ENCODE measurements at regions not wholly inside any gene's neighbourhood (a gene's known extent, or its start where the extent isn't known, plus 50 kb on each side); places are given as distances from the start of the nearest gene placed in this dataset.
"Not testable (repeated sequence)": the region's sequence is repeated elsewhere in the genome, so short reads cannot be mapped to it uniquely, and the experiment has no call there.

DNA sequence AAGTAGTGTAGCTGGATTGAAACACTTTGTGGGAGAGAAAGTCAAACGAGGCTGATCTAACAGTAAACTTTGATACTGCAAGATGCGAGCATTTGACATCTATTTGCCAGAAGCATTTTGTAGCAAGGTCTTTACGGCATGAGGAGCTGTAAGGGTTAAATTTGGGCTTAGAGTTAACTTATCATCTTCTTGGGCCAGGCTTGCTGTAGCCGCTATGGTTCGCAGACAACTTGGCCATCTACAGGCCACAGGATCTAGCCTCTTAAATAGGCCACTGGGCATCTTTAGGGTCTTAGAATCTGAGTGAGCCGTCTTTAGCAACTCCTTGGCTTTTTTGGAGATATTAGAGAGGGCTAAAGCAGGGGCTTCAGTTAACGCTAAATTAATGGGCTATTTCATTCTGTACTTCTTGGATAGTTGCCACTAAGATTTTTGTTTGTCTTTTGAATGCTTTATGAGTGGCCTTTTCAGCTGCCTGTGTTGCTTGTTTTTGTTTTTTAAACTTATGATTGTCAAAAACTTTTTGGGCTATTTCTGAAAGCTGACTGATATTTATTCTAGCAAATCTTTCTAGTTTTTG, 93.5 kb upstream of the FAM90A1 start:
- intact Hi-C loops (cut with DNase I); H3K9ac ChIP-seq (ENCODE audit: low read length in 3 of 3); H3K27ac ChIP-seq (ENCODE audit: low read depth in 2 of 2, low read length in 2 of 2); H3K27me3 ChIP-seq (ENCODE audit: control insufficient read depth, insufficient read depth, low read length); FAIRE-seq; H3K4me3 ChIP-seq (ENCODE audit: low read length in 3 of 3); H3K9me3 ChIP-seq (ENCODE audit: control insufficient read depth in 2 of 3, insufficient read depth in 1 of 3, low read length in 3 of 3); H3K36me3 ChIP-seq (ENCODE audit: control insufficient read depth in 2 of 3, insufficient read depth in 3 of 3, low read length in 3 of 3); H3K4me1 ChIP-seq (ENCODE audit: control insufficient read depth in 2 of 3, insufficient read depth in 2 of 3, low read depth in 1 of 3, low read length in 3 of 3): not testable (repeated sequence)
- DNase-seq, result peak in 2 of 5 donors; percentile 8 to 12

DNA sequence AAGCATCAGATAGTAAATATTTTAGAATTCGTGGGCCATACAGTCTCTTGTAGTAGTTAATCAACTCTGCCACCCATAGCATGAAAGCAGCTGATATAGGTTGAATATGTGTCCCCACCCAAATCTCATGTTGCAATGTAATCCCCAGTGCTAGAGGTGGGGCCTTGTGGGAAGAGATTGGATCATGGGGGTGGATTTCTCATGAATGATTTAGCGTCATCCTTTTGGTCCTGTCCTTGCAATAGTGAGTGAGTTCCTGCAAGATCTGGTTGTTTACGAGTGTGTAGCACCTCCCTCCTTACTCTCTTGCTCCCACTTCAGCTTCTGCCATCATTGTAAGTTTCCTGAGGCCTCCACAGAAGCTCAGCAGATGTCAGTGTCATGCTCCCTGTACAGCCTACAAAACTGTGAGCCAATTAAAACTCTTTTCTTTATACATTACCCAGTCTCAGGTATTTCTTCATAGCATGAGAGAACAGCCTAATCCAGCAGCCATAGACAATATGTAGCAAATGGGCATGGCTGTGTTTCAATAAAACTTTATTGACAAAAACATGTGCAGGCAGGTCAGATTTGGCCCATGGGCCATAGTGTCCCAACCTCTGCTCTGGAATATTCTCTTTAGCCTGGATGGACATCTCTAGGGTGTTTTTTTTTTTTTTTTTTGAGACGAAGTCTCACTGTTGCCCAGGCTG, 97.9 kb upstream of the FAM90A1 start:
- FAIRE-seq; DNase-seq; H3K36me3 ChIP-seq (ENCODE audit: control insufficient read depth in 2 of 3, insufficient read depth in 3 of 3, low read length in 3 of 3); H3K27ac ChIP-seq (ENCODE audit: low read depth in 2 of 2, low read length in 2 of 2); H3K9me3 ChIP-seq (ENCODE audit: control insufficient read depth in 2 of 3, insufficient read depth in 1 of 3, low read length in 3 of 3); H3K9ac ChIP-seq (ENCODE audit: low read length in 3 of 3); H3K27me3 ChIP-seq (ENCODE audit: control insufficient read depth, insufficient read depth, low read length); intact Hi-C loops (cut with DNase I); H3K4me3 ChIP-seq (ENCODE audit: low read length in 3 of 3); H3K4me1 ChIP-seq (ENCODE audit: control insufficient read depth in 2 of 3, insufficient read depth in 2 of 3, low read depth in 1 of 3, low read length in 3 of 3): not testable (repeated sequence)

DNA sequence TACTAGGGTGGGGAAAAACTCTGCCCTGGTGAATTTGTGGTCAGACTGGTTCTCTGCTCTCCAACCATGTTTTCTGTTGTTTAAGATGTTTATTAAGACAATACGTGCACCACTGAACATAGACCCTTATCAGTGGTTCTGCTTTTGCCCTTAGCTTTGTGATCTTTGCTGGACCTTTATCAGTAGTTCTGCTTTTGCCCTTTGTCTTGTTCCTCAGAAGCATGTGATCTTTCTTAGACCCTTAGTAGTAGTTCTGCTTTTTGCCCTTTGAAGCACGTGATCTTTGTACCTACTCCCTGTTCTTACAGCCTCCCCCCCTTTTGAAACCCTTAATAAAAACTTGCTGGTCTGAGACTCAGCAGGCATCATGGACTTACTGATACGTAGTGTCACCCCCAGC, 101.4 kb upstream of the FAM90A1 start:
- H3K27ac ChIP-seq (ENCODE audit: low read depth in 2 of 2, low read length in 2 of 2); DNase-seq; H3K4me1 ChIP-seq (ENCODE audit: control insufficient read depth in 2 of 3, insufficient read depth in 2 of 3, low read depth in 1 of 3, low read length in 3 of 3); H3K9me3 ChIP-seq (ENCODE audit: control insufficient read depth in 2 of 3, insufficient read depth in 1 of 3, low read length in 3 of 3); intact Hi-C loops (cut with DNase I); FAIRE-seq; H3K27me3 ChIP-seq (ENCODE audit: control insufficient read depth, insufficient read depth, low read length); H3K9ac ChIP-seq (ENCODE audit: low read length in 3 of 3); H3K4me3 ChIP-seq (ENCODE audit: low read length in 3 of 3); H3K36me3 ChIP-seq (ENCODE audit: control insufficient read depth in 2 of 3, insufficient read depth in 3 of 3, low read length in 3 of 3): not testable (repeated sequence)

DNA sequence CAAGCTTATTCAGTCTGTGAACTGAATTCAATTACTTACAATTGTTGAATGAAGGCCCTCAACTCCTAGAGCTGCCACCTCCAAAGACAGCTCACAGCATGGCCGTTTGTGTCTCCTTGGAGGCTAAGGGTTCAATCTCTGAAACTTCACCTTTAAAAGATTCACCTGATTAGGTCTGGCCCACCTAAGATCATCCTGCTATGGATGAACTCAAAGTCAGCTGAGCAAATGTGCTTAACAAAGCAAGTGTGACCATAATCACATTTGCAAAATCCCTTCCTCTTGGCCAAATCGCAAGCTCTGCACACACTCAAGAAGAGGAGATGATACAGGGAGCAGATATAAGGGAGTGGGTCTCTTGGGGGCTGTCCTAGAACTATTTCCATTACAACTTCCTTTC, 105.0 kb upstream of the FAM90A1 start:
- H3K36me3 ChIP-seq (ENCODE audit: control insufficient read depth in 2 of 3, insufficient read depth in 3 of 3, low read length in 3 of 3); intact Hi-C loops (cut with DNase I); H3K27ac ChIP-seq (ENCODE audit: low read depth in 2 of 2, low read length in 2 of 2); FAIRE-seq; DNase-seq; H3K27me3 ChIP-seq (ENCODE audit: control insufficient read depth, insufficient read depth, low read length); H3K9ac ChIP-seq (ENCODE audit: low read length in 3 of 3); H3K4me1 ChIP-seq (ENCODE audit: control insufficient read depth in 2 of 3, insufficient read depth in 2 of 3, low read depth in 1 of 3, low read length in 3 of 3); H3K9me3 ChIP-seq (ENCODE audit: control insufficient read depth in 2 of 3, insufficient read depth in 1 of 3, low read length in 3 of 3); H3K4me3 ChIP-seq (ENCODE audit: low read length in 3 of 3): not testable (repeated sequence)

DNA sequence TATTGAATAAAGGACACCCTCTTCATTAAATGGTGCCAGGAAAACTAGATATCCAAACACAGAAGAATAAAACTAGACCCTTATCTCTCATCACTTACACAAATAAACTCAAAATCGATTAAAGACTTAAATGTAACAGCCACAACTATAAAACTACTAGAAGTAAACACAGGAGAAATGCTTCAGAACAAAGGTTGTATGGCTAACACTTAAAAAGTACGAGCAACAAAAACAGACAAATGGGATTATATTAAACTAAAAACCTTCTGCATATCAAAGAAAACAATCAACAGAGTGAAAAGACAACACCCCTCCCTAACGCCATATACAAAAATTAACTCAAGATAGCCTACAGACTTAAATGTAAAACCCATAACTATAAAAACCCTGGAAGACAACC, 104.7 kb upstream of the CLEC6A start:
- H3K9me3 ChIP-seq (ENCODE audit: control insufficient read depth in 2 of 3, insufficient read depth in 1 of 3, low read length in 3 of 3); FAIRE-seq; H3K27ac ChIP-seq (ENCODE audit: low read depth in 2 of 2, low read length in 2 of 2); DNase-seq; H3K4me3 ChIP-seq (ENCODE audit: low read length in 3 of 3); H3K4me1 ChIP-seq (ENCODE audit: control insufficient read depth in 2 of 3, insufficient read depth in 2 of 3, low read depth in 1 of 3, low read length in 3 of 3); intact Hi-C loops (cut with DNase I); H3K27me3 ChIP-seq (ENCODE audit: control insufficient read depth, insufficient read depth, low read length); H3K36me3 ChIP-seq (ENCODE audit: control insufficient read depth in 2 of 3, insufficient read depth in 3 of 3, low read length in 3 of 3); H3K9ac ChIP-seq (ENCODE audit: low read length in 3 of 3): not testable (repeated sequence)

DNA sequence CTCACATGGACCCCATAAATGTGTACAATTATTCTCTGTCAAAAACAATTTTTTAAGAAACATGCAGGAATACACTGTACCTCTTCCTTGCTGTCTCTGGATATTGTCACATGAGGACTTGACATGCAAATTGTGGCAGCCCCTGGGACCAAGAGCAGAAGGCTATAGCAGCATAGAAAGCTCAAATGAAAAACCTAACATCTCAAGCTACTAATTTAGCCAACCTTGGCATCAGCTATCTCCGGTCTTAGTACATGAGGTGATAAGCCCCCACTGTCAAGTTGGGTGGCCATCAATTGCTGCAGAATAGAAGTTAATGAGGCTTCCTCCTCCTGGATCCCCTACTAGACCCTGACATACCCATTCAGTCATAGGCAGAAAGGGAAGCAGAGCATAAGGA, 101.0 kb upstream of the CLEC6A start:
- DNase-seq; H3K4me1 ChIP-seq (ENCODE audit: control insufficient read depth in 2 of 3, insufficient read depth in 2 of 3, low read depth in 1 of 3, low read length in 3 of 3); H3K27ac ChIP-seq (ENCODE audit: low read depth in 2 of 2, low read length in 2 of 2); H3K9me3 ChIP-seq (ENCODE audit: control insufficient read depth in 2 of 3, insufficient read depth in 1 of 3, low read length in 3 of 3); H3K27me3 ChIP-seq (ENCODE audit: control insufficient read depth, insufficient read depth, low read length); H3K36me3 ChIP-seq (ENCODE audit: control insufficient read depth in 2 of 3, insufficient read depth in 3 of 3, low read length in 3 of 3); H3K4me3 ChIP-seq (ENCODE audit: low read length in 3 of 3); H3K9ac ChIP-seq (ENCODE audit: low read length in 3 of 3); FAIRE-seq; intact Hi-C loops (cut with DNase I): not testable (repeated sequence)

DNA sequence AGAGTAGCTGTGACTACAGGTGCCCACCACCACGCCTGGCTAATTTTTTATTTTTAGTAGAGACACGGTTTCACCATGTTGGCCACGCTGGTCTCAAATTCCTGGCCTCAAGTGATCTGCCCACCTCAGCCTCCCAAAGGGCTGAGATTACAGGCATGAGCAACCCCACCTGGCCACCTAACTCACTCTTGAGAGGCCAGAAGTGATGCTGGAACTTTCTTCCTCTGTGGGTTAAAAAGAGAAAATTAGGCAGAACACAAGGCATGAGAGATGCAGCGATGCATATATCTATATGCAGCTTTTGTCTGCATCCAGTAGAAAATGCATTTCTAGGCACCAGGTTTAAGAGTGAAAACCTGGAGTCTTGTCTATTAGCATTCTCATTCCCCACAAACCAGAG, 100.2 kb upstream of the CLEC6A start:
- FAIRE-seq; H3K27ac ChIP-seq (ENCODE audit: low read depth in 2 of 2, low read length in 2 of 2); H3K4me3 ChIP-seq (ENCODE audit: low read length in 3 of 3); H3K36me3 ChIP-seq (ENCODE audit: control insufficient read depth in 2 of 3, insufficient read depth in 3 of 3, low read length in 3 of 3); H3K9me3 ChIP-seq (ENCODE audit: control insufficient read depth in 2 of 3, insufficient read depth in 1 of 3, low read length in 3 of 3); H3K27me3 ChIP-seq (ENCODE audit: control insufficient read depth, insufficient read depth, low read length); intact Hi-C loops (cut with DNase I); DNase-seq; H3K9ac ChIP-seq (ENCODE audit: low read length in 3 of 3); H3K4me1 ChIP-seq (ENCODE audit: control insufficient read depth in 2 of 3, insufficient read depth in 2 of 3, low read depth in 1 of 3, low read length in 3 of 3): not testable (repeated sequence)

DNA sequence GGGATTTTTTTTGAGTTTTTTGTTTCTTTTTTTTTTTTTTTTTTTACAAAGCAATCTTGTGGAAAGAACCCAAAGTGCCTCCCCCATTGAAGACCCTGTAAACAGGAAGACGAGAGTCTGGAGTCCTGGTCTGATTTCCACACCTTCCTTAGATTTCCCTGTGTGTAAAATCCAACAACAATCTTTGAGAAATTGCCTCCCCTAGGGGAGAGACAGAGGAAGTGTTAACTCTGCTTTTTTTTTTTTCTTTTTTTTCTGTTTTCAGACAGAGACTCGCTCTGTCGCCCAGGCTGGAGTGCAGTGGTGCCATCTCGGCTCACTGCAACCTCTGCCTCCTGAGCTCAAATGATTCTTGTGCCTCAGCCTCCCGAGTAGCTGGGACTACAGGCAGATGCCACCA, 82.0 kb upstream of the CLEC6A start:
- H3K27ac ChIP-seq (ENCODE audit: low read depth in 2 of 2, low read length in 2 of 2); H3K9me3 ChIP-seq (ENCODE audit: control insufficient read depth in 2 of 3, insufficient read depth in 1 of 3, low read length in 3 of 3); H3K27me3 ChIP-seq (ENCODE audit: control insufficient read depth, insufficient read depth, low read length); H3K4me1 ChIP-seq (ENCODE audit: control insufficient read depth in 2 of 3, insufficient read depth in 2 of 3, low read depth in 1 of 3, low read length in 3 of 3); H3K36me3 ChIP-seq (ENCODE audit: control insufficient read depth in 2 of 3, insufficient read depth in 3 of 3, low read length in 3 of 3); H3K9ac ChIP-seq (ENCODE audit: low read length in 3 of 3); intact Hi-C loops (cut with DNase I); FAIRE-seq; H3K4me3 ChIP-seq (ENCODE audit: low read length in 3 of 3): not testable (repeated sequence)
- peak in 2 of 5 donors; percentile 9 to 22 for DNase-seq

Data from kidney (tissue), 10 donors.